ENCODE measurements at regions not wholly inside any gene's neighbourhood (a gene's known extent, or its start where the extent isn't known, plus 50 kb on each side); places are given as distances from the start of the nearest gene placed in this dataset.

GRCh38 chr1:201751872-201752271 is 77.1 kb upstream of the IPO9 start:
- TF ChIP-seq CTCF (IDR thresholded peaks at IDR 0.05; ENCODE audit: low read depth, low read length): no peak
- no peak for TF ChIP-seq POLR2A (IDR thresholded peaks at IDR 0.05; ENCODE audit: extremely low read depth, insufficient read length)
- no peak for TF ChIP-seq MAX (IDR thresholded peaks at IDR 0.05; ENCODE audit: low read depth, low read length)

All from NB4 (cell line).